H1 (cell line): ENCODE measurements at regions not wholly inside any gene's neighbourhood (a gene's known extent, or its start where the extent isn't known, plus 50 kb on each side); places are given as distances from the start of the nearest gene placed in this dataset.

ENCODE experiments used
- CTCF ChIA-PET: fragments of 300-600 bp; sonication (Branson Sonifier 250); formaldehyde crosslinking; loops from one replicate; lab custom pipeline; 2021; ENCODE audit not compliant: partially characterized antibody; lab: Charles Lee
- POLR2A ChIA-PET: fragments of 300-600 bp; sonication (Branson Sonifier 250); formaldehyde crosslinking; loops from one replicate; lab custom pipeline; 2021; ENCODE audit warnings: inconsistent platforms; ENCODE audit not compliant: partially characterized antibody; lab: Charles Lee
- DNase-seq, 2 experiments: peaks; one replicate each; pipeline versions ENCODE4 v3.0.0 to v3.0.0-alpha.2; 2010 to 2022; ENCODE audit warnings: low spot score in 2 of 2, low read depth in 1 of 2, mixed read lengths in 1 of 2
- FAIRE-seq: peaks from 2 replicates; lab custom pipeline; 2011; peaks lifted over from hg19 to GRCh38; lab: Jason Lieb, UNC
- H2AFZ ChIP-seq: 2 replicates; pipeline ENCODE4 v1.8.1; 2012; ENCODE audit warnings: low read length, inconsistent platforms
- H2AK5ac ChIP-seq: 2 replicates; pipeline ENCODE4 v1.6.1; 2013; ENCODE audit warnings: low read depth, low read length
- H2BK120ac ChIP-seq: replicated peaks from 2 replicates; pipeline ENCODE3; 2013; ENCODE audit warnings: low read depth, low read length, inconsistent platforms
- H2BK12ac ChIP-seq: 2 replicates; pipeline ENCODE4 v1.6.1; 2013; ENCODE audit warnings: low read depth, low read length
- H2BK15ac ChIP-seq: 2 replicates; pipeline ENCODE4 v1.6.1; 2013; ENCODE audit warnings: low read length
- H2BK20ac ChIP-seq: 2 replicates; pipeline ENCODE4 v1.6.1; 2013; ENCODE audit warnings: low read length
- H2BK5ac ChIP-seq: 2 replicates; pipeline ENCODE4 v1.6.1; 2013; ENCODE audit warnings: low read depth, low read length
- H3K14ac ChIP-seq: 2 replicates; pipeline ENCODE4 v1.6.1; 2013; ENCODE audit warnings: inconsistent platforms; ENCODE audit not compliant: insufficient read length
- H3K18ac ChIP-seq: 2 replicates; pipeline ENCODE4 v1.6.1; 2013; ENCODE audit warnings: low read length; ENCODE audit errors: extremely low read depth
- H3K23ac ChIP-seq: 2 replicates; pipeline ENCODE4 v1.6.1; 2013; ENCODE audit warnings: inconsistent platforms; ENCODE audit not compliant: insufficient read length
- H3K23me2 ChIP-seq: 2 replicates; pipeline ENCODE4 v1.6.1; 2013; ENCODE audit warnings: low read depth, low read length
- H3K27ac ChIP-seq: 2 replicates; pipeline ENCODE4 v1.6.1; 2011; ENCODE audit warnings: low read depth, low read length, inconsistent platforms
- H3K27me3 ChIP-seq, 4 experiments: replicated peaks in 1 of 4; 1 replicate in 1 of 4; 2 replicates in 3 of 4; pipeline versions ENCODE4 v1.6.1 to v1.8.1; 2011 to 2013; ENCODE audit warnings: low read length in 3 of 4, mild to moderate bottlenecking in 3 of 4, inconsistent platforms in 2 of 4, mixed read lengths in 2 of 4, moderate library complexity in 1 of 4; ENCODE audit not compliant: control insufficient read depth in 3 of 4, insufficient read depth in 3 of 4; ENCODE audit errors: extremely low read depth in 1 of 4
- H3K36me3 ChIP-seq, 4 experiments: 2 replicates each; pipeline versions ENCODE4 v1.6.1 to v1.8.1; 2011 to 2013; ENCODE audit warnings: mild to moderate bottlenecking in 4 of 4, low read length in 3 of 4, moderate library complexity in 2 of 4, control low read depth in 1 of 4, inconsistent platforms in 1 of 4; ENCODE audit not compliant: insufficient read depth in 4 of 4, control insufficient read depth in 2 of 4
- H3K4ac ChIP-seq: replicated peaks from 2 replicates; pipeline ENCODE3; 2013; ENCODE audit warnings: low read length, low read depth, mixed read lengths, inconsistent platforms; ENCODE audit not compliant: insufficient read length
- H3K4me1 ChIP-seq, 4 experiments: replicated peaks in 1 of 4; 1 replicate in 1 of 4; 2 replicates in 3 of 4; pipeline versions ENCODE4 v1.6.1 to v1.8.1; 2011 to 2013; ENCODE audit warnings: low read length in 3 of 4, inconsistent platforms in 2 of 4, mixed read lengths in 1 of 4; ENCODE audit not compliant: insufficient read depth in 4 of 4, control insufficient read depth in 3 of 4
- H3K4me2 ChIP-seq, 2 experiments: 2 replicates each; pipeline versions ENCODE4 v1.6.1 to v1.8.1; 2011 to 2013; ENCODE audit warnings: low read depth in 2 of 2, low read length in 2 of 2, control low read depth in 1 of 2, inconsistent platforms in 1 of 2, mild to moderate bottlenecking in 1 of 2; ENCODE audit not compliant: insufficient read depth in 1 of 2
- H3K4me3 ChIP-seq, 4 experiments: fragments of 200-600, 300-600 bp in 1 of 4; sonication (generic), shearing (Covaris generic), sonication (Bioruptor Twin) in 1 of 4; 2 replicates each; pipeline versions ENCODE4 v1.5.1 to v1.8.1; 2011 to 2016; ENCODE audit warnings: low read length in 4 of 4, low read depth in 3 of 4, control low read depth in 2 of 4, inconsistent platforms in 2 of 4, mild to moderate bottlenecking in 2 of 4, mixed read lengths in 1 of 4, moderate library complexity in 1 of 4; ENCODE audit not compliant: insufficient read depth in 2 of 4; ENCODE audit errors: extremely low read depth in 1 of 4
- H3K56ac ChIP-seq: replicated peaks from 2 replicates; pipeline ENCODE3; 2013; ENCODE audit warnings: low read depth, mild to moderate bottlenecking, mixed read lengths, low read length, inconsistent platforms; ENCODE audit not compliant: insufficient read length
- H3K79me1 ChIP-seq: 2 replicates; pipeline ENCODE4 v1.6.1; 2013; ENCODE audit warnings: low read depth, low read length, control low read depth
- H3K79me2 ChIP-seq, 2 experiments: 2 replicates each; pipeline versions ENCODE4 v1.6.1 to v1.8.1; 2012 to 2013; ENCODE audit warnings: low read length in 2 of 2, mild to moderate bottlenecking in 2 of 2, inconsistent platforms in 1 of 2; ENCODE audit not compliant: insufficient read depth in 2 of 2, control insufficient read depth in 1 of 2
- H3K9ac ChIP-seq, 4 experiments: replicated peaks in 1 of 4; 1 replicate in 1 of 4; 2 replicates in 3 of 4; pipeline versions ENCODE4 v1.6.1 to v1.8.1; 2011 to 2013; ENCODE audit warnings: low read depth in 3 of 4, low read length in 3 of 4, control low read depth in 2 of 4, mild to moderate bottlenecking in 2 of 4, moderate library complexity in 2 of 4, inconsistent platforms in 1 of 4; ENCODE audit errors: extremely low read depth in 1 of 4
- H3K9me3 ChIP-seq, 2 experiments: 2 replicates each; pipeline versions ENCODE4 v1.6.1 to v1.8.1; 2012 to 2013; ENCODE audit warnings: mild to moderate bottlenecking in 2 of 2, moderate library complexity in 2 of 2, control low read depth in 1 of 2, inconsistent platforms in 1 of 2, low read depth in 1 of 2, low read length in 1 of 2, mixed read lengths in 1 of 2; ENCODE audit not compliant: insufficient read depth in 2 of 2
- H4K20me1 ChIP-seq, 2 experiments: replicated peaks in 1 of 2; 2 replicates each; pipeline versions ENCODE3 to v1.8.1; 2011 to 2013; ENCODE audit warnings: inconsistent platforms in 2 of 2, low read length in 2 of 2, mild to moderate bottlenecking in 1 of 2; ENCODE audit not compliant: insufficient read depth in 2 of 2, control insufficient read depth in 1 of 2
- H4K5ac ChIP-seq: 2 replicates; pipeline ENCODE4 v1.6.1; 2013; ENCODE audit warnings: low read length, low read depth, mixed read lengths, inconsistent platforms; ENCODE audit not compliant: insufficient read length
- H4K8ac ChIP-seq: 2 replicates; pipeline ENCODE4 v1.8.0; 2013; ENCODE audit warnings: mild to moderate bottlenecking, moderate library complexity, low read length, inconsistent platforms; ENCODE audit not compliant: insufficient read depth; ENCODE audit errors: extremely low read depth
- H4K91ac ChIP-seq: replicated peaks from 2 replicates; pipeline ENCODE3; 2013; ENCODE audit warnings: low read length, mixed read lengths, inconsistent platforms; ENCODE audit not compliant: insufficient read length
- ASH2L ChIP-seq: fragments of 200-600, 300-600 bp; sonication (generic); IDR thresholded peaks from one replicate; pipeline ENCODE4 v1.7.1; 2017; ENCODE audit warnings: low read length
- ATF2 ChIP-seq: IDR thresholded peaks from 2 replicates; pipeline ENCODE4 v1.6.1; 2012; ENCODE audit warnings: low read length, inconsistent platforms
- BCL11A ChIP-seq, 2 experiments: IDR thresholded peaks; one replicate each; pipeline ENCODE4 v1.6.1; 2011; ENCODE audit warnings: low read depth in 2 of 2, low read length in 2 of 2, mild to moderate bottlenecking in 2 of 2
- CHD1 ChIP-seq: IDR thresholded peaks from 2 replicates; pipeline ENCODE4 v1.6.1; 2012; ENCODE audit warnings: low read depth, low read length, improper control_type of control experiment
- CTCF ChIP-seq, 3 experiments: IDR thresholded peaks; 1 replicate in 2 of 3; 2 replicates in 1 of 3; pipeline versions ENCODE4 v1.5.1 to v1.6.1; 2011; ENCODE audit warnings: low read length in 3 of 3, mild to moderate bottlenecking in 3 of 3, inconsistent platforms in 2 of 3, low read depth in 1 of 3, moderate library complexity in 1 of 3; ENCODE audit not compliant: insufficient read depth in 1 of 3; ENCODE audit errors: control extremely low read depth in 1 of 3
- JUND ChIP-seq: IDR thresholded peaks from 2 replicates; pipeline ENCODE4 v1.6.1; 2011; ENCODE audit warnings: mild to moderate bottlenecking, improper control_type of control experiment, low read length
- MAFK ChIP-seq: IDR thresholded peaks from 2 replicates; pipeline ENCODE4 v1.6.1; 2012; ENCODE audit warnings: low read depth, mild to moderate bottlenecking, improper control_type of control experiment, low read length
- RAD21 ChIP-seq, 2 experiments: IDR thresholded peaks in 1 of 2; conservative IDR thresholded peaks in 1 of 2; 2 replicates each; pipeline ENCODE4 v1.6.1; 2011; ENCODE audit warnings: low read depth in 2 of 2, low read length in 2 of 2, improper control_type of control experiment in 1 of 2, inconsistent platforms in 1 of 2, mild to moderate bottlenecking in 1 of 2, moderate library complexity in 1 of 2
- WGBS, 2 experiments: shearing (Covaris generic) in 1 of 2; methylation state at CpG; one replicate each; pipeline versions ENCODE4 v1.1.6 to v1.1.7; 2013 to 2015; ENCODE audit warnings: low lambda C conversion rate in 2 of 2, mixed read lengths in 2 of 2, inconsistent platforms in 1 of 2, low coverage in 1 of 2, missing lambda C conversion rate in 1 of 2; ENCODE audit not compliant: insufficient replicate concordance in 2 of 2, insufficient coverage in 1 of 2, insufficient read length in 1 of 2; ENCODE audit errors: extremely low coverage in 1 of 2, missing lambda C conversion rate in 1 of 2; 5-methylcytosine and 5-hydroxymethylcytosine counted together
- TF ChIP-seq, protein P1 (sequence below): IDR thresholded peaks from 2 replicates; pipeline ENCODE4 v1.6.1; 2011; ENCODE audit warnings: low read length, improper control_type of control experiment

- H2BK12ac ChIP-seq, result no peak overlapping the region
- H3K23ac ChIP-seq, result no peak overlapping the region
- H4K91ac ChIP-seq, result no peak overlapping the region
- FAIRE-seq (no peak), DNase-seq (no peak)
- H4K20me1 ChIP-seq, result no peaks in the 10 kb centered on the region
- H4K8ac ChIP-seq, result no peak overlapping the region
- ChIA-PET POLR2A (no interaction called here), CTCF (interaction anchor here (0.9 to 1.4 kb wide), 2 partner anchors 22 to 157 kb away, joined by 3 read pairs; no protein-coding TSS in a partner anchor)
- H3K27me3 ChIP-seq, result no peaks in the 10 kb centered on the region
- no peak overlapping the region for H3K4me3 ChIP-seq
- no peak overlapping the region for H2AK5ac ChIP-seq
- H3K4me1 ChIP-seq, result no peaks in the 10 kb centered on the region
- no peak overlapping the region for H3K4me2 ChIP-seq
- no peaks in the 10 kb centered on the region for H3K9me3 ChIP-seq
- no peaks in the 10 kb centered on the region for H3K79me2 ChIP-seq
- TF ChIP-seq BCL11A (IDR thresholded peaks at IDR 0.05; ENCODE audit: low read depth in 2 of 2, low read length in 2 of 2) (no peak), ATF2 (no peak), MAFK (no peak), JUND (no peak), CHD1 (no peak), ASH2L (no peak), CTCF (IDR thresholded peaks at IDR 0.05; ENCODE audit: control extremely low read depth in 1 of 3, insufficient read depth in 1 of 3, low read depth in 1 of 3, low read length in 3 of 3) (peak in 2 of 3 experiments; percentile 22 to 33; a peak in 2 of 4 replicates), RAD21 (IDR thresholded peaks at IDR 0.05 in 1 of 2, conservative IDR thresholded peaks at IDR 0.05 in 1 of 2; ENCODE audit: low read depth in 2 of 2, low read length in 2 of 2) (peak; percentile 26 to 42; a peak in 3 of 4 replicates)
- TF ChIP-seq, protein P1, sequence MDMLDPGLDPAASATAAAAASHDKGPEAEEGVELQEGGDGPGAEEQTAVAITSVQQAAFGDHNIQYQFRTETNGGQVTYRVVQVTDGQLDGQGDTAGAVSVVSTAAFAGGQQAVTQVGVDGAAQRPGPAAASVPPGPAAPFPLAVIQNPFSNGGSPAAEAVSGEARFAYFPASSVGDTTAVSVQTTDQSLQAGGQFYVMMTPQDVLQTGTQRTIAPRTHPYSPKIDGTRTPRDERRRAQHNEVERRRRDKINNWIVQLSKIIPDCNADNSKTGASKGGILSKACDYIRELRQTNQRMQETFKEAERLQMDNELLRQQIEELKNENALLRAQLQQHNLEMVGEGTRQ, result no peak
- H2BK120ac ChIP-seq, result no peak overlapping the region
- no peak overlapping the region for H2BK15ac ChIP-seq
- H2AFZ ChIP-seq, result peak overlapping the region; percentile 61; the same call in 1 of the 2 replicates
- H3K36me3 ChIP-seq, result no peaks in the 10 kb centered on the region
- 89% methylated on average over 2 of the region's 2 CpGs; no CpG with 5 or more reads in 1 of the 2 experiments for WGBS, 2 experiments
- no peak overlapping the region for H3K18ac ChIP-seq
- no peaks in the 10 kb centered on the region for H3K23me2 ChIP-seq
- H3K14ac ChIP-seq, result no peak overlapping the region
- H3K9ac ChIP-seq, result no peak overlapping the region
- H2BK20ac ChIP-seq, result no peak overlapping the region
- H3K4ac ChIP-seq, result no peak overlapping the region
- no peak overlapping the region for H2BK5ac ChIP-seq
- H3K27ac ChIP-seq, result no peak overlapping the region
- H4K5ac ChIP-seq, result no peak overlapping the region
- no peak overlapping the region for H3K56ac ChIP-seq
- no peaks in the 10 kb centered on the region for H3K79me1 ChIP-seq
Observed at GRCh38 chr5:92313385-92313784, 930.3 kb upstream of the ARRDC3 start.
